Gastroesophageal sphincter (tissue), 4 donors: ENCODE measurements at regions not wholly inside any gene's neighbourhood (a gene's known extent, or its start where the extent isn't known, plus 50 kb on each side); places are given as distances from the start of the nearest gene placed in this dataset.

ENCODE experiments used
- ATAC-seq: fragments of 150-250 bp; one replicate; pipeline ENCODE4 v1.9.1; 2016; ENCODE audit warnings: mild to moderate bottlenecking, moderate library complexity
- H3K27ac ChIP-seq, 4 donors: fragments of 200-600 bp; sonication (generic) in 3 of 4; 1 replicate in 3 of 4; 2 replicates in 1 of 4; pipeline ENCODE4 v1.5.1; 2016 to 2019
- H3K27me3 ChIP-seq: fragments of 200-600 bp; sonication (generic); one replicate; pipeline ENCODE4 v1.5.1; 2019
- H3K36me3 ChIP-seq, 2 donors: fragments of 200-600 bp; sonication (generic); one replicate each; pipeline ENCODE4 v1.5.1; 2019; ENCODE audit warnings: control low read depth in 1 of 2
- H3K4me1 ChIP-seq, 3 donors: fragments of 200-600 bp; sonication (generic); 1 replicate in 2 of 3; 2 replicates in 1 of 3; pipeline ENCODE4 v1.5.1; 2016 to 2019; ENCODE audit warnings: control low read depth in 2 of 3
- H3K4me3 ChIP-seq, 2 donors: fragments of 200-600 bp; sonication (generic); one replicate each; pipeline ENCODE4 v1.5.1; 2019; ENCODE audit warnings: mild to moderate bottlenecking in 1 of 2, moderate library complexity in 1 of 2
- H3K9me3 ChIP-seq, 3 donors: fragments of 200-600 bp; sonication (generic); one replicate each; pipeline ENCODE4 v1.5.1; 2017 to 2019; ENCODE audit warnings: control low read depth in 2 of 3
- EP300 ChIP-seq: sonication (generic); formaldehyde crosslinking; IDR thresholded peaks from one replicate; pipeline ENCODE4 v1.6.1; 2017; ENCODE audit warnings: antibody characterized with exemption, mild to moderate bottlenecking
- POLR2A ChIP-seq, 2 donors: fragments of 450-650 bp; IDR thresholded peaks; one replicate each; pipeline ENCODE4 v1.6.1; 2017; ENCODE audit warnings: antibody characterized with exemption in 2 of 2, mild to moderate bottlenecking in 2 of 2, moderate library complexity in 1 of 2
- POLR2AphosphoS5 ChIP-seq: sonication (generic); formaldehyde crosslinking; IDR thresholded peaks from one replicate; pipeline ENCODE4 v1.6.1; 2017; ENCODE audit warnings: antibody characterized with exemption
- WGBS, 2 donors: methylation state at CpG; one replicate each; pipeline ENCODE4 v1.1.5; 2018; ENCODE audit warnings: low coverage in 1 of 2; 5-methylcytosine and 5-hydroxymethylcytosine counted together
- small RNA-seq, 4 donors: library from RNA; depleted of rRNA; stranded (forward); fragments of <200 nt; gene quantifications; one replicate each; pipeline ENCODE3, GENCODE V24; 2016
- TF ChIP-seq, protein P1 (sequence below), 4 experiments: fragments of 200-600 bp in 2 of 4; fragments of 450-650 bp in 2 of 4; sonication (generic) in 1 of 4; IDR thresholded peaks; one replicate each; pipeline ENCODE4 v1.5.1; 2017 to 2019; ENCODE audit warnings: antibody characterized with exemption in 4 of 4, mild to moderate bottlenecking in 2 of 4, moderate library complexity in 2 of 4

GRCh38 chr6:76351275-76351674 is 278.8 kb upstream of the IMPG1 start:
- no peak for ATAC-seq
- TF ChIP-seq EP300 = no peak

GRCh38 chr6:76347539-76347938 is 275.1 kb upstream of the IMPG1 start:
- no peaks in the 10 kb centered on the region for H3K4me1 ChIP-seq
- H3K27ac ChIP-seq = no peak overlapping the region
- no peak overlapping the region for H3K4me3 ChIP-seq
- TF ChIP-seq POLR2AphosphoS5 = no peak
- no peak for TF ChIP-seq POLR2A (IDR thresholded peaks at IDR 0.05)
- TF ChIP-seq EP300 = no peak
- TF ChIP-seq, protein P1, sequence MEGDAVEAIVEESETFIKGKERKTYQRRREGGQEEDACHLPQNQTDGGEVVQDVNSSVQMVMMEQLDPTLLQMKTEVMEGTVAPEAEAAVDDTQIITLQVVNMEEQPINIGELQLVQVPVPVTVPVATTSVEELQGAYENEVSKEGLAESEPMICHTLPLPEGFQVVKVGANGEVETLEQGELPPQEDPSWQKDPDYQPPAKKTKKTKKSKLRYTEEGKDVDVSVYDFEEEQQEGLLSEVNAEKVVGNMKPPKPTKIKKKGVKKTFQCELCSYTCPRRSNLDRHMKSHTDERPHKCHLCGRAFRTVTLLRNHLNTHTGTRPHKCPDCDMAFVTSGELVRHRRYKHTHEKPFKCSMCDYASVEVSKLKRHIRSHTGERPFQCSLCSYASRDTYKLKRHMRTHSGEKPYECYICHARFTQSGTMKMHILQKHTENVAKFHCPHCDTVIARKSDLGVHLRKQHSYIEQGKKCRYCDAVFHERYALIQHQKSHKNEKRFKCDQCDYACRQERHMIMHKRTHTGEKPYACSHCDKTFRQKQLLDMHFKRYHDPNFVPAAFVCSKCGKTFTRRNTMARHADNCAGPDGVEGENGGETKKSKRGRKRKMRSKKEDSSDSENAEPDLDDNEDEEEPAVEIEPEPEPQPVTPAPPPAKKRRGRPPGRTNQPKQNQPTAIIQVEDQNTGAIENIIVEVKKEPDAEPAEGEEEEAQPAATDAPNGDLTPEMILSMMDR (IDR thresholded peaks at IDR 0.05) = no peak
- no peak for ATAC-seq
- no peaks in the 10 kb centered on the region for H3K36me3 ChIP-seq
- no peaks in the 10 kb centered on the region for H3K9me3 ChIP-seq
- no peaks in the 10 kb centered on the region for H3K27me3 ChIP-seq

More at GRCh38 chr6:76351275-76351674, 278.8 kb upstream of the IMPG1 start:
- Histone ChIP-seq H3K27ac (no peak overlapping the region), H3K4me3 (no peak overlapping the region), H3K36me3 (no peaks in the 10 kb centered on the region), H3K9me3 (no peaks in the 10 kb centered on the region), H3K27me3 (no peaks in the 10 kb centered on the region), H3K4me1 (no peaks in the 10 kb centered on the region)

DNA sequence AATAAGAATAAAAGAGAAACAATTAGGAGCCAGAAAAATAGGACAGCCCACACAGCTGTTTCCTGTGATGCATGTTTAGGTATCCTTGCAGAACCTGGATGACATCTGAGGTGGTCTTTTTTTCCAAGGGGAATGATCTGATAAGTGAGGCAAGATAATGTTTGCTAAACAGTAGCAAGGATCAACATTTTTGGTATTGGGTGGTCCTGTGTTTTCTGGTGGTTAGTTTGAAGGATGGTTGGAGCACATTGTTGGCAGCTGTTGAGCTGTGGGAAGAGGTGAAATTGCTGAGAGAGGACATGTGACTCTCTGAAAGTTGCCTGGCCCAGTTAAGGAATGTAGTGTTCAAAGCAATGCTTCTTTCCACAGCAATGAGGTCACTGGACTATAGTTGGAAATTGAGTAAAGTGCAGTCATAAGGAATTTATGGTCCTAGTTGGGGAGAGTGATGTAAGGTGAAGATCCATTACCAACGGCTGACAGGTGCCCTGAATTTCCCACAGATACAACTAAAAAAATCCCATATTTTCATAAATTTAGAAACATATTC is 270.2 kb upstream of the IMPG1 start:
- Histone ChIP-seq H3K9me3 (no peaks in the 10 kb centered on the region), H3K36me3 (no peaks in the 10 kb centered on the region), H3K4me1 (no peaks in the 10 kb centered on the region), H3K27me3 (no peaks in the 10 kb centered on the region), H3K4me3 (no peak overlapping the region), H3K27ac (no peak overlapping the region)
- WGBS, 2 donors = 72 to 100% methylated on average over 1 of the region's 1 CpG
- TF ChIP-seq, protein P1 (IDR thresholded peaks at IDR 0.05) = no peak
- TF ChIP-seq EP300 (no peak), POLR2AphosphoS5 (no peak), POLR2A (IDR thresholded peaks at IDR 0.05) (no peak)
- ATAC-seq = no peak

- H3K9me3 ChIP-seq = peaks cover 0 to 28% (median 0%) of the 10 kb centered on the region in 3 donors
- TF ChIP-seq, protein P1 (IDR thresholded peaks at IDR 0.05) = no peak
- TF ChIP-seq POLR2AphosphoS5 (no peak), POLR2A (IDR thresholded peaks at IDR 0.05) (no peak), EP300 (no peak)
- no peaks in the 10 kb centered on the region for H3K27me3 ChIP-seq
- H3K4me1 ChIP-seq = no peaks in the 10 kb centered on the region
- no peak for ATAC-seq
- no peak overlapping the region for H3K27ac ChIP-seq
- no peaks in the 10 kb centered on the region for H3K36me3 ChIP-seq
- no peak overlapping the region for H3K4me3 ChIP-seq
- WGBS, 2 donors = 63 to 74% methylated on average over 4 of the region's 4 CpGs
These were observed 257.6 kb upstream of the IMPG1 start for GRCh38 chr6:76330031-76330430.

DNA sequence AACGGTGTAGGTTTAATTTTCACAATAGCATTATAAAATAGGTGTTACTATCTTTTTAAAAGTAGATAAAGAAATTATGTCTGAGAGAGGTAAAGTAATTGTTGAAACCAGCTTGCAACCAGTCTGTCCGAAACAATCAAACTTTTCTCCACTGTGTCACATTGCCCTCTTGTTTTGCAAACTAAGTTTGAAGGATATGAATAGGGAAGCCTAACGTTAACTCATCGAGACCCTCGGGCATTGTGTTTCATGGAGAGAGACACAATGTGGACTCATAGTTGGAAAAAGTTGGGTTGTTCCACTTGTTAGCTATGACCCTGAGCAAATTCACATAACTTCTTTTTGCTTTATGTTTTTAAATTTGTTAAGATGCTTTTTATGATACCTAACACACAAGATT is 254.4 kb upstream of the IMPG1 start:
- 77 to 89% methylated on average over 5 of the region's 5 CpGs for WGBS, 2 donors
- Histone ChIP-seq H3K4me1 (no peaks in the 10 kb centered on the region), H3K9me3 (peaks cover 0 to 14% (median 0%) of the 10 kb centered on the region in 3 donors), H3K27ac (no peak overlapping the region), H3K36me3 (no peaks in the 10 kb centered on the region), H3K4me3 (no peak overlapping the region), H3K27me3 (no peaks in the 10 kb centered on the region)
- no peak for ATAC-seq
- TF ChIP-seq POLR2AphosphoS5 = no peak
- TF ChIP-seq, protein P1 (IDR thresholded peaks at IDR 0.05) = no peak
- no peak for TF ChIP-seq EP300
- no peak for TF ChIP-seq POLR2A (IDR thresholded peaks at IDR 0.05)

Small RNAs in the stretch of these regions (small RNA-seq; reads per million reads assigned to genes)
- 0 reads per million in 4 donors for gene AL365222.1
- 0 reads per million in 4 donors for gene RNU6-261P
- gene RNU6-84P = 0 reads per million in 4 donors
